ENCODE measurements at regions not wholly inside any gene's neighbourhood (a gene's known extent, or its start where the extent isn't known, plus 50 kb on each side); places are given as distances from the start of the nearest gene placed in this dataset.

- no peak overlapping the region for H3K4me3 ChIP-seq (ENCODE audit: low read depth, low read length, poor library complexity, severe bottlenecking)
- no peaks in the 10 kb centered on the region for H3F3A ChIP-seq (ENCODE audit: insufficient read depth, low read length)
- TF ChIP-seq CTCF (IDR thresholded peaks at IDR 0.05; ENCODE audit: low read length) (no peak), EZH2 (IDR thresholded peaks at IDR 0.05; ENCODE audit: borderline replicate concordance, low read length) (no peak)
- no peaks in the 10 kb centered on the region for H3K27me3 ChIP-seq (ENCODE audit: insufficient read depth, low read length)
- H3K79me2 ChIP-seq (ENCODE audit: insufficient read depth, low read length): no peaks in the 10 kb centered on the region
- H3K27ac ChIP-seq (ENCODE audit: low read depth, low read length, poor library complexity, severe bottlenecking): no peak overlapping the region
- no peaks in the 10 kb centered on the region for H3K9me2 ChIP-seq (ENCODE audit: low read depth, low read length)
- H3K9me3 ChIP-seq (ENCODE audit: low read length): no peaks in the 10 kb centered on the region
- H3K4me2 ChIP-seq (ENCODE audit: low read length): no peak overlapping the region
- H3K4me1 ChIP-seq (ENCODE audit: insufficient read depth, low read length, severe bottlenecking): no peaks in the 10 kb centered on the region
- H4K20me1 ChIP-seq (ENCODE audit: insufficient read depth, low read length): no peaks in the 10 kb centered on the region
- H3K9ac ChIP-seq (ENCODE audit: low read length): no peak overlapping the region
- no peak overlapping the region for H2AFZ ChIP-seq (ENCODE audit: low read length)
- no peaks in the 10 kb centered on the region for H3K36me3 ChIP-seq (ENCODE audit: insufficient read depth, low read length)
Measured at GRCh38 chr5:39670391-39670790, 245.6 kb upstream of the DAB2 start.

GRCh38 chr5:39668980-39669379 is 244.2 kb upstream of the DAB2 start:
- Histone ChIP-seq H3K4me3 (ENCODE audit: low read depth, low read length, poor library complexity, severe bottlenecking) (no peak overlapping the region), H4K20me1 (ENCODE audit: insufficient read depth, low read length) (no peaks in the 10 kb centered on the region), H3K27ac (ENCODE audit: low read depth, low read length, poor library complexity, severe bottlenecking) (no peak overlapping the region), H3K79me2 (ENCODE audit: insufficient read depth, low read length) (no peaks in the 10 kb centered on the region), H3K9me2 (ENCODE audit: low read depth, low read length) (no peaks in the 10 kb centered on the region), H3K9ac (ENCODE audit: low read length) (no peak overlapping the region), H3K36me3 (ENCODE audit: insufficient read depth, low read length) (no peaks in the 10 kb centered on the region), H3K4me2 (ENCODE audit: low read length) (no peak overlapping the region), H2AFZ (ENCODE audit: low read length) (no peak overlapping the region), H3K27me3 (ENCODE audit: insufficient read depth, low read length) (no peaks in the 10 kb centered on the region), H3K9me3 (ENCODE audit: low read length) (no peaks in the 10 kb centered on the region), H3F3A (ENCODE audit: insufficient read depth, low read length) (no peaks in the 10 kb centered on the region), H3K4me1 (ENCODE audit: insufficient read depth, low read length, severe bottlenecking) (no peaks in the 10 kb centered on the region)
- TF ChIP-seq EZH2 (IDR thresholded peaks at IDR 0.05; ENCODE audit: borderline replicate concordance, low read length): no peak
- TF ChIP-seq CTCF (IDR thresholded peaks at IDR 0.05; ENCODE audit: low read length): no peak

GRCh38 chr5:39665328-39665727 is 240.5 kb upstream of the DAB2 start:
- Histone ChIP-seq H3K9ac (ENCODE audit: low read length) (no peak overlapping the region), H3K4me1 (ENCODE audit: insufficient read depth, low read length, severe bottlenecking) (no peaks in the 10 kb centered on the region), H3F3A (ENCODE audit: insufficient read depth, low read length) (no peaks in the 10 kb centered on the region), H3K27ac (ENCODE audit: low read depth, low read length, poor library complexity, severe bottlenecking) (no peak overlapping the region), H2AFZ (ENCODE audit: low read length) (no peak overlapping the region), H3K9me2 (ENCODE audit: low read depth, low read length) (no peaks in the 10 kb centered on the region), H3K79me2 (ENCODE audit: insufficient read depth, low read length) (no peaks in the 10 kb centered on the region), H3K4me2 (ENCODE audit: low read length) (no peak overlapping the region), H3K9me3 (ENCODE audit: low read length) (0 out of 2 replicates have a peak, but pooled peaks cover 3% of the 10 kb centered on the region), H3K36me3 (ENCODE audit: insufficient read depth, low read length) (no peaks in the 10 kb centered on the region), H4K20me1 (ENCODE audit: insufficient read depth, low read length) (no peaks in the 10 kb centered on the region), H3K4me3 (ENCODE audit: low read depth, low read length, poor library complexity, severe bottlenecking) (no peak overlapping the region), H3K27me3 (ENCODE audit: insufficient read depth, low read length) (no peaks in the 10 kb centered on the region)
- TF ChIP-seq EZH2 (IDR thresholded peaks at IDR 0.05; ENCODE audit: borderline replicate concordance, low read length) (no peak), CTCF (IDR thresholded peaks at IDR 0.05; ENCODE audit: low read length) (no peak)
